ENCODE measurements at regions not wholly inside any gene's neighbourhood (a gene's known extent, or its start where the extent isn't known, plus 50 kb on each side); places are given as distances from the start of the nearest gene placed in this dataset.
"Not testable (repeated sequence)": the region's sequence is repeated elsewhere in the genome, so short reads cannot be mapped to it uniquely, and the experiment has no call there.

GRCh38 chrY:9857919-9858318, 330.2 kb downstream of the TSPY10 start:
- WGBS, 2 donors, result no CpG with 5 or more reads among the region's 4 CpGs
- H3K27me3 ChIP-seq; H3K9me3 ChIP-seq; H3K27ac ChIP-seq; H3K4me1 ChIP-seq; intact Hi-C loops (cut with DNase I); ATAC-seq; H3K4me3 ChIP-seq; H3K36me3 ChIP-seq; DNase-seq: not testable (repeated sequence)

- H3K4me3 ChIP-seq; H3K36me3 ChIP-seq; H3K9me3 ChIP-seq; H3K27ac ChIP-seq; DNase-seq; intact Hi-C loops (cut with DNase I); H3K4me1 ChIP-seq; H3K27me3 ChIP-seq: not testable (repeated sequence)
- WGBS, 2 donors, result no CpG with 5 or more reads among the region's 2 CpGs
- ATAC-seq, result peak in 1 of 8 donors; percentile 29
These were observed 330.7 kb downstream of the TSPY10 start for GRCh38 chrY:9858418-9858817.

Data from heart right ventricle (tissue), 16 donors.